ENCODE measurements at regions not wholly inside any gene's neighbourhood (a gene's known extent, or its start where the extent isn't known, plus 50 kb on each side); places are given as distances from the start of the nearest gene placed in this dataset.

- TF ChIP-seq CTCF (IDR thresholded peaks at IDR 0.05) (no peak), POLR2A (IDR thresholded peaks at IDR 0.05) (no peak), POLR2AphosphoS5 (IDR thresholded peaks at IDR 0.05) (no peak), EP300 (IDR thresholded peaks at IDR 0.05) (no peak)
These were observed 166.6 kb downstream of the AVL9 start for GRCh38 chr7:32661929-32662328.

Measured in gastroesophageal sphincter (tissue), 3 donors.